Nucleus accumbens (tissue), 56 donors: ENCODE measurements at regions not wholly inside any gene's neighbourhood (a gene's known extent, or its start where the extent isn't known, plus 50 kb on each side); places are given as distances from the start of the nearest gene placed in this dataset.
"Not testable (repeated sequence)": the region's sequence is repeated elsewhere in the genome, so short reads cannot be mapped to it uniquely, and the experiment has no call there.

Source experiments
- DNase-seq, 56 donors: peaks; one replicate each; lab custom pipeline; 2025; lab: John Stamatoyannopoulos, UW

GRCh38 chr12:63508543-63508942, 159.8 kb downstream of the DPY19L2 start:
- no peak for DNase-seq

GRCh38 chr12:63499567-63499966, 168.7 kb downstream of the DPY19L2 start:
- no peak for DNase-seq

GRCh38 chr12:63498239-63498638, 170.1 kb downstream of the DPY19L2 start:
- DNase-seq, result no peak

GRCh38 chr12:63496654-63497053, 171.6 kb downstream of the DPY19L2 start:
- no peak for DNase-seq

GRCh38 chr12:63495974-63496373, 172.3 kb downstream of the DPY19L2 start:
- no peak for DNase-seq

GRCh38 chr12:63493357-63493756, 174.9 kb downstream of the DPY19L2 start:
- not testable (repeated sequence) for DNase-seq

- DNase-seq, result no peak
Measured at GRCh38 chr12:63480186-63480585, 188.1 kb downstream of the DPY19L2 start.

- no peak for DNase-seq
Measured at GRCh38 chr12:63470161-63470560, 198.1 kb downstream of the DPY19L2 start.

- no peak for DNase-seq
Measured at GRCh38 chr12:63467951-63468350, 200.3 kb downstream of the DPY19L2 start.

GRCh38 chr12:63457857-63458256, 210.4 kb downstream of the DPY19L2 start:
- DNase-seq, result no peak

GRCh38 chr12:63457428-63457827, 210.9 kb downstream of the DPY19L2 start:
- no peak for DNase-seq

GRCh38 chr12:63450816-63451215, 217.5 kb downstream of the DPY19L2 start:
- DNase-seq, result no peak

- no peak for DNase-seq
Measured at GRCh38 chr12:63450334-63450733, 218.0 kb downstream of the DPY19L2 start.

- no peak for DNase-seq
Measured at GRCh38 chr12:63445224-63445880, 222.9 kb downstream of the DPY19L2 start.

- DNase-seq, result no peak
Measured at GRCh38 chr12:63440048-63440447, 228.2 kb downstream of the DPY19L2 start.

GRCh38 chr12:63434384-63434783, 233.9 kb downstream of the DPY19L2 start:
- DNase-seq, result not testable (repeated sequence)

GRCh38 chr12:63427969-63428368, 240.3 kb downstream of the DPY19L2 start:
- not testable (repeated sequence) for DNase-seq

- not testable (repeated sequence) for DNase-seq
Measured at GRCh38 chr12:63427029-63427428, 241.3 kb downstream of the DPY19L2 start.

GRCh38 chr12:63424671-63425070, 243.6 kb downstream of the DPY19L2 start:
- no peak for DNase-seq

- no peak for DNase-seq
Measured at GRCh38 chr12:63423839-63424238, 244.5 kb downstream of the DPY19L2 start.

- no peak for DNase-seq
Measured at GRCh38 chr12:63420206-63420644, 248.1 kb downstream of the DPY19L2 start.

- peak in 15 of 56 donors; percentile 8 to 54 (median 21) for DNase-seq
Measured at GRCh38 chr12:63419154-63419553, 249.1 kb downstream of the DPY19L2 start.

- DNase-seq, result no peak
Measured at GRCh38 chr12:63416788-63417187, 251.5 kb downstream of the DPY19L2 start.
